ENCODE measurements at regions not wholly inside any gene's neighbourhood (a gene's known extent, or its start where the extent isn't known, plus 50 kb on each side); places are given as distances from the start of the nearest gene placed in this dataset.

GRCh38 chr5:124080256-124080655, 568.3 kb downstream of the CSNK1G3 start:
- DNase-seq, result no peak

- no peak for DNase-seq
Observed at GRCh38 chr5:124079062-124079461, 567.1 kb downstream of the CSNK1G3 start.

GRCh38 chr5:124074500-124074899, 562.5 kb downstream of the CSNK1G3 start:
- DNase-seq, result no peak

- DNase-seq, result no peak
Observed at GRCh38 chr5:124072570-124072969, 560.6 kb downstream of the CSNK1G3 start.

- no peak for DNase-seq
Observed at GRCh38 chr5:124071039-124071438, 559.1 kb downstream of the CSNK1G3 start.

GRCh38 chr5:124065508-124065907, 553.5 kb downstream of the CSNK1G3 start:
- DNase-seq, result no peak

- no peak for DNase-seq
Observed at GRCh38 chr5:124064956-124065355, 553.0 kb downstream of the CSNK1G3 start.

GRCh38 chr5:124061663-124062062, 549.7 kb downstream of the CSNK1G3 start:
- peak; percentile 70 for DNase-seq

- DNase-seq, result no peak
Observed at GRCh38 chr5:124061068-124061430, 549.1 kb downstream of the CSNK1G3 start.

GRCh38 chr5:124060413-124061067, 548.6 kb downstream of the CSNK1G3 start:
- DNase-seq, result no peak

- DNase-seq, result no peak
Observed at GRCh38 chr5:124060011-124060410, 548.0 kb downstream of the CSNK1G3 start.

- DNase-seq, result no peak
Observed at GRCh38 chr5:124059200-124059599, 547.2 kb downstream of the CSNK1G3 start.

- peak; percentile 62 for DNase-seq
Observed at GRCh38 chr5:124057724-124058231, 545.8 kb downstream of the CSNK1G3 start.

- DNase-seq, result no peak
Observed at GRCh38 chr5:124056991-124057723, 545.2 kb downstream of the CSNK1G3 start.

- no peak for DNase-seq
Observed at GRCh38 chr5:124056326-124056990, 544.5 kb downstream of the CSNK1G3 start.

GRCh38 chr5:124055751-124056150, 543.8 kb downstream of the CSNK1G3 start:
- no peak for DNase-seq

GRCh38 chr5:124054564-124054963, 542.6 kb downstream of the CSNK1G3 start:
- no peak for DNase-seq

GRCh38 chr5:124053340-124053739, 541.4 kb downstream of the CSNK1G3 start:
- no peak for DNase-seq

GRCh38 chr5:124052201-124052600, 540.2 kb downstream of the CSNK1G3 start:
- DNase-seq, result no peak

- DNase-seq, result no peak
Observed at GRCh38 chr5:124050120-124050770, 538.3 kb downstream of the CSNK1G3 start.

- no peak for DNase-seq
Observed at GRCh38 chr5:124045412-124045811, 533.4 kb downstream of the CSNK1G3 start.

- no peak for DNase-seq
Observed at GRCh38 chr5:124044613-124045012, 532.6 kb downstream of the CSNK1G3 start.

- DNase-seq, result no peak
Observed at GRCh38 chr5:124043456-124043855, 531.5 kb downstream of the CSNK1G3 start.
